ENCODE measurements at regions not wholly inside any gene's neighbourhood (a gene's known extent, or its start where the extent isn't known, plus 50 kb on each side); places are given as distances from the start of the nearest gene placed in this dataset.
"Not testable (repeated sequence)": the region's sequence is repeated elsewhere in the genome, so short reads cannot be mapped to it uniquely, and the experiment has no call there.

DNA sequence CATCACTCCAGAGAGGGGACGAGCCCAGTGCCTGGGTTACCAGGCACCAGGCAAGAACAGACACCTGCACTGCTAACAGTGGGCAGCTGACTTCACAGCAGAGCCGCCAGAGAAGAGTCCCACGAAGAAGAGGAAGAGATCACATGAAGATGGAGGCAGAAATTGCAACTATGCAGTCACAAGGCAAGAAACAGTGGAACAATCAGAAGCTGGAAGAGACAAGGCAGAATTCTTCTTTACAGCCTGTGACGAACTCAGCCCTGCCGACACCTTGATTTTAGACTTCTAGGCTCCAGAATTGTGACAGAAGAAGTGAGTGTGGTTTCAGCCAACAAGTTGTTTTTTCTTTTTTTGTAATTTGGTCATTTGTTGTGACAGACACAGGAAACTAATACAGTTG, 59.2 kb downstream of the IL12A start:
- no peak for DNase-seq

DNA sequence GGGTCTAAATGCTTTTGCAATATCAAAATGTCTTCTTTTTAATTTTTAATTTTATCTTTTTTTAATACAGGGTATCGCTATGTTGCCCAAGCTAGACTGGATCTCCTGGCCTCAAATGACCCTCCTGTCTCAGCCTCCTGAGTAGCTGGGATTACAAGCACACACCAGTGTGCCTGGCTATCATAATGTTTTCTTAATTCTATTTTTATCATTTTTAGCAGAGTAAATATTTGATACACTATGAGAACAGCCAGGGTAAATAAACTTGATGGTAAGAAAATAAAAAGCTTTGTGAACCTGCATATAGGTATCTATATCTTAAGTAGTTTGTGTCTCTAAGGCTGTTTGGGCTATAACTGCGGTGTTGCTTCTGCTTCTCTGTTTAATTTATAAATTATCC, 60.4 kb downstream of the IL12A start:
- no peak for DNase-seq

GRCh38 chr3:160049565-160049964, 60.9 kb downstream of the IL12A start:
- no peak for DNase-seq

- DNase-seq: no peak
Measured at GRCh38 chr3:160049988-160050387, 61.4 kb downstream of the IL12A start.

GRCh38 chr3:160052385-160053047, 63.9 kb downstream of the IL12A start:
- no peak for DNase-seq

DNA sequence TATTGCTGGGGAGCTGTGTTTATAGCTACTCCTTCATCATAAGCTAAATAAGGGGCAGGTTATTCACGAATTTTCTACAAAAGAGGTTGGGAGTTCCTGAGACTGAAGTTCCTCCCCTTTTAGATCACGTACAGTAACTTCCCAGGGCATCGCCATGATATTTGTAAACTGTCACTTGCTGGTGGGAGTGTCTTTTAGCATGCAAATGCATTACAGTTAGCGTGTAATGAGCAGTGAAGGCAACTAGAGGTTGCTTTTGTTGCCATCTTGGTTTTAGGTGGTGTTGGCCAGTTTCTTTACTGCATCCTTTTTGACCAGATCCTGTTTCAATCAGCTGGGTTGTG, 64.4 kb downstream of the IL12A start:
- DNase-seq: no peak

DNA sequence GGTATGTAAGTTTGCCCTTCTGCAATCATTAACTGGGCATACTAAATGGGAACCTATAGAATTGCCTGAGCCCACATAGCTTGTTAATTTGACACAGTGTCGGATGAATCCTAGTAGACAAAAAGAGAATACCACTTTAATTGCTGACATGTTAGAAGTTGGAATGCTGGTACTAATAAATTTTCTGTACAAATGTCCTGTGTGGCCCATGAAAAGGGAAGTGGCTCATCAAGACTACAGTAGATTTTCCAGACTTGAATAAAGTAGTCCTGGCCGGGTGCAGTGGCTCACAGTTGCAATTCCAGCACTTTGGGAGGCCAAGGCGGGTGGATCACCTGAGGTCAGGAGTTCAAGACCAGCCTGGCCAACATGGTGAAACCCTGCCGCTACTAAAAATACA, 66.2 kb downstream of the IL12A start:
- DNase-seq: not testable (repeated sequence)

- DNase-seq: no peak
Measured at GRCh38 chr3:160055659-160056058, 67.0 kb downstream of the IL12A start.

DNA sequence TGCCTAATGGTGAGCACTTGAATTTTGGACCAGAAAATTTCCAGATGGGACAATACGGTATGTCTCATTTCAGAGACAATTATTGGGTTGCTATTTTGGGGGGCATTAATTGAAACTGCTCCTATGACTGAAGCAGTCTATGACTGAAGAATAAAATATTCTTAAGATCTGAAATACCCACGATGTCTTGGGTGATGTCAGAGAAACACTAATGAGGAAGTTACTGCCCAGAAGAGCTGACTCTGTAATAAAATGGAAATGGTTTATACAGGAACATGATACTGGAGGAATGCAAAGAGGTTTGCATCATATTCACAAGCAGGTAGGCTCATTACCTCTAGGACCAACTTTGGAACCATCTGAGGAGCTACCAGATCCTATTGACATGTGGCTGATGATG, 68.7 kb downstream of the IL12A start:
- no peak for DNase-seq

GRCh38 chr3:160060409-160061027, 71.9 kb downstream of the IL12A start:
- no peak for DNase-seq

- no peak for DNase-seq
Measured at GRCh38 chr3:160061525-160061924, 72.9 kb downstream of the IL12A start.

DNA sequence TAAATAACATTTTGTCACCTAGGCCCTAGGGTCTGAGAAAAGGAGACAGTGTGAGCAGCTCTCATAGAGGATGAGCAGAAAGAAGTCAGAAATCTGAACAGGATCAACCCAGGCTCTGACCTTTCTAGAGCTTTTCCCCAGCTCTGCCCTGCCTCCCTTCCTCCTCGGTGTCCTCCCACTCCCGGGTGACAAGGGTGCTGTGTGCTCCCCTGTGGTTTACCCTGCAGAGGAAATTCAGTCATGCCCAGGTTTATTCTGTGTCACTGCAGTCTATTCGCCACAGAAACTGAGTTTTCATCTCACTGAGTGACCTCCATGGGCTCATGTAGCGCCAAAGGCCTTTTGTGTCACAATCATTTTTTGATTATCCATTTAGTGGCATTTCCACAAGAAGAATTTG, 76.6 kb downstream of the IL12A start:
- no peak for DNase-seq

GRCh38 chr3:160065786-160066185, 77.2 kb downstream of the IL12A start:
- no peak for DNase-seq

- DNase-seq: no peak
Measured at GRCh38 chr3:160069986-160070385, 81.4 kb downstream of the IL12A start.

DNA sequence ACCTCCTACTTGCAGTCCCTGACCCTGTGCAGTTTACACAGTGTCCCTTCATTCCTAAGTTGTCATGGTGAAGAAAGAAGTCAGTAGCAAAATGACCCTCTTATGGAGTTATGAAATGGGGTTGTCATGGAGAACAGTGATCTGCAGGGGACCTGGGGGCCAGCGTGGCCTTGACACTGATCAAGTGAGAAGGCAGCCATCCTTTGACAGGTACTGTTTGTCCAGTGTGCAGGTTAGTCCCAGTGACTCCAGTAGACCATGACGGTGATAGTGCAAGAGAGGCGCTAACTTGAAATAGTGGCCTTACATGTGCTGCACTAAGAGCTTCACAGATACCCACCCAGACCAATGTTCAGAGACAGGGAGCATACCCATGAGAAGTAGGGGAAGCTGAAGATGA, 87.9 kb downstream of the IL12A start:
- DNase-seq: no peak

DNA sequence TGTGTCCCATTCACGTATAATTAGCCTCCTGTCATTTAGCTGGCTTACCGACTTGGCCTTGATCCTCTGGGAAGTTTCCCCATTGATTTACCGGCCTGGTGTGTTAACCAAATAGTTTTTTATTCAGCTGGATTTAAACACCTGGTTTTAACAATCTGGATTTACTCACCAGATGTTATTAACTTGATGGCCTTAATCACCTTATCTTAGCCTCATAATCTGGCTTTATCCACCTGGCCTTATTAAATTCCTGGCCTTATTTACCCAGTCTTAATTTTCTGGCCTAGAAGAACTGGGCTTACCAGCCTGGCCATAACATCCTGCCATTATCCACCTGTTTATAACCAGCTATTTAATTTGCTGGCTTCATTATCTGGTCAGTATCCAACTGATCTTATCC, 89.9 kb downstream of the IL12A start:
- no peak for DNase-seq

DNA sequence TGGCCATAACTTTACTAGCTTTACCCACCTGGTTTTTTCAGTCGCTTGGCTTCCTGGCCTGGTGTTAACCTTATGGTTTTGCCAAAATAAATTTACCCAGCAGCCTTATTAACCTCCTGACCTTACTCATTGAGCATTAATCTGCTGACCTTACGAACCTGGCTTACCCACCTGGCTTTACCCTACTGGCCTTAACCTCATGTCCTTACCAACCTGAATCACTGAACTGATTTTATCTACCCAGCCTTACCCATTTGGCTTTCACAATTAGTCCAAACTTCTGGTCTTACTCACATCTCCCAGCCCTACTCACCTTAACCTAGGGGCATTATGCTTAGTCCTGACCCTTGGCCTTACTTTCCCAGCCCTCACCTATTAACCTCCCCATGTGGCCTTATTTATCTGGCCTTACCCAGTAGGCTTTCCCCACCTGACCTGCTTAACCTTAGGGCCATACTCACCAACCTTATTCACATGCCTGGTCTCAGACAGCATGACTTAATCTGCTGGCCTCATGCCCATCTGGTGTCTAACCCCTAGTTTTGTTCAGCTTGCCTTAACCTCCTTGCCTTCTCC, 93.4 kb downstream of the IL12A start:
- DNase-seq: no peak

DNA sequence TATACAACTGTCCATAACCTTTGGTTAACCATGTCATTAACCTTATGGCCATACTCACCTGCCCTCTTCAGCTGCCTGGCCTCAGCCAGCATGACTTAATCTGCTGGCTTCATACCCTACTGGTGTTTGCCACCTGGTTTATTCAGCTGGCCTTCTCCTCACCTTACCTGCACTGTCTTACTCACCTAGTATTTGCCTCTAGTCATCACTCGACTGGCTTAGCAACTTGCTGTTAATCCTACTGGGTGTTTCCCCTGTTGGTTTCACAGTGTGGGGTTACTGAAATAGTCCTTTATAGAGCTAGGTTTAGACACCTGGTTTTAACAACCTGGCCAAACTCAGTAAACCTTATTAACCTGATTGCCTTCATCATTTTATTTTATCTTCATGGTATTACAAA, 96.4 kb downstream of the IL12A start:
- DNase-seq: no peak

- DNase-seq: no peak
Measured at GRCh38 chr3:160088492-160089137, 100.0 kb downstream of the IL12A start.

DNA sequence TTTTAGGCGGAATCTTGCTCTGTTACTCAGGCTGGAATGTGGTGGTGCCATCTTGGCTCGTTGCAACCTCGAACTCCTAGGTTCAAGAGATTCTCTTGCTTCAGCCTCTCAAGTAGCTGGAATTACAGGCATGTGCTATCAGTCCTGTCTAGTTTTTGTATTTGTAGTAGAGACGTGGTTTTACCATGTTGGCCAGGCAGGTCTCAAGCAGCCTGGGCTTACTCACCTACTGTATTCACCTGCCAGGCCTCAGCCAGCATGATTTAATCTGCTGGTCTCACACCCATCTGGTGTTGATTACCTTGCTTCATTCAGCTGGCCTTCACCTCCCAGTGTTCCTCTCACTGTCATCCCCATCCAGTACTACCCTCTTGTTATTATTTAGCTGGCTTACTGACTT, 102.0 kb downstream of the IL12A start:
- DNase-seq: no peak

DNA sequence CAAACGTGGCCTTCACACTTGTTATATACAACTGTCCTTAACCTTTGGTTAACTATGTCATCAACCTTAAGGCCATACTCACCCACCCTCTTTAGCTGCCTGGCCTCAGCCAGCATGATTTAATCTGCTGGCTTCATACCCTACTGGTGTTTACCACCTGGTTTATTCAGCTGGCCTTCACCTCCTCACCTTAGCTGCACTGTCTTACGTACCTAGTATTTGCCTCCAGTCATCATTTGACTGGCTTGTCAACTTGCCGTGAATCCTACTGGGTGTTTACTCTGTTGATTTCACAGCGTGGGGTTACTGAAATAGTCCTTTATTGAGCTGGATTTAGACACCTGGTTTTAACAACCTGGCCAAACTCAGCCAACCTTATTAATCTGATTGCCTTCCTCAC, 102.8 kb downstream of the IL12A start:
- no peak for DNase-seq

- DNase-seq: no peak
Measured at GRCh38 chr3:160092760-160093159, 104.1 kb downstream of the IL12A start.

- no peak for DNase-seq
Measured at GRCh38 chr3:160094562-160094961, 105.9 kb downstream of the IL12A start.

- DNase-seq: no peak
Measured at GRCh38 chr3:160097478-160097877, 108.8 kb downstream of the IL12A start.

All from DMS79 treated with DMSO at 0.1 percent for 48 hours (cell line).